Cardiac fibroblast (primary cell): ENCODE measurements at regions not wholly inside any gene's neighbourhood (a gene's known extent, or its start where the extent isn't known, plus 50 kb on each side); places are given as distances from the start of the nearest gene placed in this dataset.

ENCODE experiments used
- DNase-seq, 2 donors: peaks; one replicate each; pipeline versions ENCODE4 v3.0.0 to v3.0.0-alpha.2; 2010; ENCODE audit warnings: low read depth in 2 of 2
- H3K4me3 ChIP-seq, 2 donors: replicated peaks in 1 of 2; 1 replicate in 1 of 2; 2 replicates in 1 of 2; pipeline ENCODE4 v1.5.1; 2011; ENCODE audit warnings: low read depth in 2 of 2, low read length in 2 of 2, mild to moderate bottlenecking in 2 of 2, moderate library complexity in 1 of 2
- CTCF ChIP-seq: IDR thresholded peaks from one replicate; pipeline ENCODE4 v1.5.1; 2011; ENCODE audit warnings: low read depth, mild to moderate bottlenecking, low read length, inconsistent platforms

GRCh38 chr7:35416568-35416967 lies 162.7 kb upstream of the TBX20 start:
- H3K4me3 ChIP-seq, result no peak overlapping the region
- TF ChIP-seq CTCF, result no peak
- no peak for DNase-seq

GRCh38 chr7:35415411-35415822 lies 161.5 kb upstream of the TBX20 start:
- peak in 1 of 2 donors; percentile 78 for DNase-seq
- H3K4me3 ChIP-seq, result no peak overlapping the region
- no peak for TF ChIP-seq CTCF

- TF ChIP-seq CTCF, result no peak
- no peak overlapping the region for H3K4me3 ChIP-seq
- DNase-seq, result peak in 1 of 2 donors; percentile 69
Measured at GRCh38 chr7:35411331-35411730, 157.4 kb upstream of the TBX20 start.

GRCh38 chr7:35405461-35405860 lies 151.6 kb upstream of the TBX20 start:
- no peak for DNase-seq
- no peak overlapping the region for H3K4me3 ChIP-seq
- no peak for TF ChIP-seq CTCF

- no peak for TF ChIP-seq CTCF
- H3K4me3 ChIP-seq, result no peak overlapping the region
Measured at GRCh38 chr7:35401217-35401879, 147.4 kb upstream of the TBX20 start.

GRCh38 chr7:35399840-35400239 lies 145.9 kb upstream of the TBX20 start:
- no peak for DNase-seq
- TF ChIP-seq CTCF, result no peak
- H3K4me3 ChIP-seq, result no peak overlapping the region

More at GRCh38 chr7:35401217-35401879, 147.4 kb upstream of the TBX20 start:
- DNase-seq, result no peak

GRCh38 chr7:35399216-35399615 lies 145.3 kb upstream of the TBX20 start:
- no peak for TF ChIP-seq CTCF
- H3K4me3 ChIP-seq, result no peak overlapping the region
- DNase-seq, result no peak
